ENCODE measurements at regions not wholly inside any gene's neighbourhood (a gene's known extent, or its start where the extent isn't known, plus 50 kb on each side); places are given as distances from the start of the nearest gene placed in this dataset.

DNA sequence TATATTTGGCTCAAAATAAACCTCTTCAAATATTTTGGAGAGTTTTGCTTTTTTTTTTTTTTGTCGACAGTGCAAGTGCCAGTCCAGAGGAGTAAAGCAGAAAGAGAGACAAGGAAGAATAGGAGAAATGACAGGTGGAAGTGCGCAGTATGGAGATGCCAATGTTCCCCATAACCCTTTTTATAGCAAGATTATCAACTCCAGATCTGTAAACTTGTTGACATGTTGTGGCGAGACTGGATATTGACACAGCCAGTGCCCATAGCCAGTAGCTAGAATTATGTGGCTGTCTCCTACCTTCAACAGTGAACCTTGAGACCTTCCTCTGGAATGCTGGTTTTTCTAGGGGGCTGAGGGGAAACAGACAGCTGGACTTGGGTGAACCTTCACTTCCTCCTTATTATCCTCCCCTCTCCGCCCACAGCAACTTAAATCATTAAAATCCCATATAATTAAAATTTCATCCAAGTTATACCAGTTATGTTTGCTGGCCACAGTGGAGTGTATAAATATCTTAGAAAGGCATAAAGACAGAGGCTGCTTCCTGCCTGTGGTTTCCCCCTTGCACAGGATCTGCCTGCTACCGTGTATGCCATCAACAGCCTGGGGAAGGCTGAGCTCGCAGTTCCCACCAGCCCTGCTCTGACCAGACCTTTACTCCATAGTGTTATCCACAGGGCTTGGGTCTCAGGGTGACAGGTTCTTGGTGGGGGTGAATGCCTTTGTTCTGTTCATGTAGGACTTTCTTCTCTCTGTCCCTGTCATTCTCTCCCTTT is 112.3 kb upstream of the ANKH start:
- DNase-seq (ENCODE audit: low read depth): peak; percentile 9

DNA sequence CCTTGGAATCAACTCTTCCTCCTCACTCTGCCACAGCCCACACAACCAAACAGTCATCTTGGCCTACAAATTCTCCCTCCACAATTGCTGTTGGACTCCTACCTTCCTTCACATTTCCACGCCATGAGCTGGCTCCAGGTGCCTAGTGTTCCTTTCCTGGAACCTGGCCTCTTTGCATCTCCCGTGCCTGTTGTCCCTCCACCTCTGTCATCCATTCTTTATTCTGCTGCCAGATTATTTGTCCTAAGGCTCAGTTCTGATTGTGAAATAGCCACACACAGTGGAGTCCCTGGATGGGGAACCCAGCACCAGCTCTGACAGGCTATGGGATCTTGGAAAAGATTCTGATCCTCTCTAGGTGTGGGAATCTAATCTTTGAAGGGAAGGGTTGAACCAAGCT is 109.1 kb upstream of the ANKH start:
- no peak for DNase-seq (ENCODE audit: low read depth)

DNA sequence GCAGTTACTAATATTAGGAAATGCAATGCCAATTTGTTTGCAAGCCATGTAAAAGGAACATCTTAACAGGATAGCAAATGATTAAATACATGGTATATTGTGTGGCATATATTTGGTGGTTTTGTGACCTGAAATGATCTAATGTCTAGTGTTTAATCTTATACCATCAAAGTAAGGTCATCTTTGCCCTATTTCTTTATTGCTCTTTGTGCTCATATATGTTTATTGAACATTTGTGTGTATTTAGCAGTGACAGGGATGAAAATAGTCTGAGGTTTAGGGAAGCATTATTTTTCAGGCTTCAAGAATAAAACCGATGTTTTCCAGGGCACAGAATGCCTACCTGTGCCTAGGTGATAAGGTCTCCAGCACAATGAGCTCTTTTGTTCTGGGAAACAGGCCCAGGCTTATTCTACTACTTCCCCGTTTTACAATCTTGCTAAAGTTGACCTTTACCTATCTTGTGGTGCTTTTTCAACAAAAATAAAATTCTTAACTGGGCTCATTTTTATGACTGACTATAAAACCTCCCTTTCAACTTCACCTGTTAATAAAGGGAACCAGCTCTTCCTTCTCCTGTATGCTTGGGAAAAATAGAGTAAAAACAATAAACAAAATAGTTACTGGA is 105.6 kb upstream of the ANKH start:
- DNase-seq (ENCODE audit: low read depth): no peak

DNA sequence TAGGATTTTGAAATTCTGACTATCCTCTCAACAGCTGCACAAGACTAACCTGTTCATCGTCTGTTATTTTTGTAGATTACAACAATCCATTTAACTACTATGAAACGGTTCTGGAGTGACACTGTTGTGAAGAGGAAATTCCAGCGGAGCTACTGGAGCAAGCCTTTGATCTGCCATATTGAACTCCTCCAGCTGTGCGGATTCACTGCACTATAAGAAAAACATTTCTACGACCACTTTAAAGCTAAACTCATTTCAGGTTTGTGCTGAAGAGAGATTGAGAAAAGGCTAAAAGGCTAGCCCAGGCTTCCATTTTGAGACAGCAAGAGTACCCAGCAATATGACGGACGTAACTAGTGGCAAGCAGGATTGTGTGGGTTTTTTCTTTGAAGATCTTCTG is 104.9 kb upstream of the ANKH start:
- no peak for DNase-seq (ENCODE audit: low read depth)

DNA sequence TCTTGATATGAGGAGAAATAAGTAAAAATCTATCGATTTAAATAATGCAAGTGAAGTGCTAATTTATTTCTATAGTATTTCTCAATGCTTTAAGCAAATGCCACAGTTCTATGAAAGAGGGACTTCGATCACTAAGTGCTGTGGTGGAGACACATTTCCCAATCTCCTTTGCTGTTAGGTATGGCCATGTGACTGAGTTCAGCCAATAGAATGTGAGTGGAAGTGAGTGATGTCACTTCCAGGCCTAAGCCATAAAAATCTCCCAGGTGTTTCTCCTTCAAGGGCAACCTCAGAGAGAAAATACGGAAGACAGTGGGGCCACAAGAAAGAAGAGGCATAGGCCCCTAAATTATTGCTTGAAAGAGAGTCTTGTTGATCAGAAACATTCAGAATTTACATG is 100.3 kb upstream of the ANKH start:
- DNase-seq (ENCODE audit: low read depth): no peak

DNA sequence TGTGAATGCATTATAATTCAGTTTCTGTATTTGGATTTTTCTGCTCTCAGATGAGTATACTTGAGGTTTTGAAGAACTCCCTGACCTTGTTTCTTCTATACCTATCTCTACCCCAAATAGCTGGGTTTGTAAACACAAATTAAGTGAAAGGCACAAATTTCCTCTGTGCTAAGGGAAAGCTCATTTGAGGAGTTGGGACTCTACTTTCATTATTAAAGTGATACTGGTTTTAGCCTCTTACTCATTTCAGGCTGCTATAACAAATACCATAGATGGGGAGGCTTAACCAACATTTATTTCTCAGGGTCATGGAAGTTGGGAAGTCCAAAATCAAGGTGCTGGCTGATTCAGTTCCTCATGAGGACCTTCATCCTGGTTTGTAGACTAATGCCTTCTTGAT is 97.2 kb upstream of the ANKH start:
- no peak for DNase-seq (ENCODE audit: low read depth)

DNA sequence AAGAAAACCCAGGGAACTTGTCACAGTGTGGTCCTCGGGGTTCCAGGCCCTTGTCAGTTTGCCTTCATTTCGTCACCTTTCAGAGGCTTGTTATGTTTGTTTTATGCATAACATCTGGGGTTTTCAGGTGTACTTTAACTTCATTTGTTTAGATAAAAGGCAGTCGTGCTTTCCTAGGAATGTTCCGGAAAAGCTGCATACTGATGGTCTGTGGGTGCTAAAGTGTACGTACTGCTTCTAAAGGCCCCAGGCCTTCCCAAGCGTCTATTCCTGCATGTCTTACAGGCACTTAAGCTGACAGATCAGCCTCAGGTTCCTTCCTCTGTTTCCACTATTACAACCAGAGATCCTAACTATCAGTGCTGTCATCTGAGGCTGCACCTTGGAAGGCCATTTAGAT is 95.6 kb upstream of the ANKH start:
- DNase-seq (ENCODE audit: low read depth): no peak

DNA sequence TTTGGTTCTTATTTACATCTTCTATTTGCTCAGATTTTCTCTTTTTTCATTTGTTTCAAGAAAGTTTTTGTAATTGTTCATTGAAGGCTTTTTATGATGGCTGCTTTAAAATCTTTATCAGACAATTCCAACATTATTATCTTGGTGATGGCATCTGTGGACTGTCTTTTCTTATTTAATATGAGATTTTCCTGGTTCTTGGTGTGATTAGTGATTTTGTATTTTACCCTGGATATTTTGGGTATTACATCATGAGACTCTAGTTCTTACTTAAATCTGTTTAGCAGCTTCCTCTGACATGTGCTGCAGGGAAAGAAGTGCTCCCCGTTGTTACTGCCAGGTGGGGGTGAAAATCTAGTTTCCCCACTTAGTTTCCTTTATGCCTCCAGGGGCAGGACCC is 94.2 kb upstream of the ANKH start:
- no peak for DNase-seq (ENCODE audit: low read depth)

DNA sequence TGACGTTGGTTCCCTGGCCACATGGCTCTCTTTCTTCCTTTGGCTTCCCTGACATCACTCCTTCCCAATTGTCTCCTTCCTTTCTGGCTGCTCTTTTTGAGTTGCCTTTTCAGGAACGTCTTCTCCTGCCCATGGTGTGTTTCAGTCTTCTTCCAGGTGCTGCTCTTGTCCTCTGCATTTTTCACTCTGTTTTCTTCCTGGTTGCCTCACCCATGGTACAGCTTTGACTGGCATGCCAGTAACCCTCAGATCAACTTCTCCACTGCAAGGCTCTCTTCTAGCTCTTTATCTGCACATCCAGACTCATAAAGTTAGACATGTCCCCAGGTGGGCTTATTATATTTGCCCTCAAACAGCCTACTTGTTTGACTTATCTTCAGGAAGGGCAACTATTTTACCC is 91.0 kb upstream of the ANKH start:
- no peak for DNase-seq (ENCODE audit: low read depth)

DNA sequence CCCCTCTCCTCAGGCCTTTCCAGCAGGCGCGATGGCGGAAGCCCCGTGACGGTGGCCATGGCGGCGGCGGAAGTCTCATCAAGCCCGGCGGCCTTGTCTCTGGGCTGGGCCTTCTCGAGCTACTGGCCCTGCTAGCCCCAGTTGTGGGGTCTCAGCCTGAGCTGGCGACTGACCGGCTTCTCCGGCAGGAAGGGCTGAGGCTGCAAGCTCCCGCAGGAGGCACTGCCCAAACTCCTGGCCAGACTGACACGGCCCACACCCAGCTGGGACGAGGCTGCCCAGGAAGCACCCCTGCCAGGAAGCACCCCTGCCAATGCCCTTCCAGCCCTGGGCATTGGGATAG is 88.5 kb upstream of the ANKH start:
- no peak for DNase-seq (ENCODE audit: low read depth)

DNA sequence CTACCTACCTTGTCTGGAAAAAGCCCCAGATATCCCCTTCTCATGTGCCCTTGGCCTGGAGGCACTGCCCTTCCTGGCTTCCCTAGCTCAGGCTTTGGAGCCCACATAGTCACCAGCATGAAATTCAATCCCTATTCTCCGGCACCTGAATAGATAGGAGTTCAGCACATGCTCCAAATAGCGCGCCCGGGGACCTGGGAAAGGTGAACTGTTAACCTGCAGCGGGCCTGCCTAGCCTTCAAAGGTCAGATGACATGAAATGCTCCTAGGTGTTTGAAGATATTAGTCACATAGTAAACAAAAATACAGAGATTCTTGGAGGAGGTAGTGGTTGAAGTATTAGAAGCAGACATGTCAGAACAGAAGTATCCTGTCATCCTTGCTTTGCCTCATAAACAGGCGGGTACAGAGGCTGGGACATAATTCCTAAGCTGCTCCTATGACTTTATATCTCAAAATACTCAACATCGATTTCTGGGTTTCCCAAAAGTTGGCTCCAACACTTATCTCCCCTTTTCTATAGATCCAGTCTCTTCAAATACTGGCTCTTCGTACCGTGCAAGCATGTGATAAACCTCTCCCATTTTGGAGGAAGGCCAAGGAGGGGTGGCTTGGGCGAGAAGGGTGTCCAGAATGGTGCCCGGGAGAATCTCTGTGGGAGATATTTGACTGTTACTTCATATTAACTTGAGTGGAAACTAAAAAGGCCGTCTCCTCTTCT is 88.0 kb upstream of the ANKH start:
- DNase-seq (ENCODE audit: low read depth): no peak

DNA sequence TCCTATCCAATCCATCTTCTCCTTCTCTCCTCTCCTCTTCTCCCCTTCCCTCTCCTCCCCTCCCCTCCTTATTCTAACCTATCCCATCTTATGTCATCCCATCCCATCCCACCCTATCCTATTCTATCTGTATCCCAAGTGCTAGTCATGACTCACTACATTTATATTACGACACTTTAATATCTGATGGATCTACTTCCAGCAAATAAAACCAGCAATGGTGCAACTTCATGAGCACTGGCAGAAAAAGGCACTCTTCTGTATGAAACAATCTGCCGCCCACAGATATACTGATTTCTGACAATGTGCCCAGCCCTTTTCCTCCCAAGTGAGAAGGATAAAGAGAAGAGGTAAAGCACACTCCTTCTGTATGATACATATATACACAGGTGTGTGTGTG is 86.6 kb upstream of the ANKH start:
- DNase-seq (ENCODE audit: low read depth): no peak

DNA sequence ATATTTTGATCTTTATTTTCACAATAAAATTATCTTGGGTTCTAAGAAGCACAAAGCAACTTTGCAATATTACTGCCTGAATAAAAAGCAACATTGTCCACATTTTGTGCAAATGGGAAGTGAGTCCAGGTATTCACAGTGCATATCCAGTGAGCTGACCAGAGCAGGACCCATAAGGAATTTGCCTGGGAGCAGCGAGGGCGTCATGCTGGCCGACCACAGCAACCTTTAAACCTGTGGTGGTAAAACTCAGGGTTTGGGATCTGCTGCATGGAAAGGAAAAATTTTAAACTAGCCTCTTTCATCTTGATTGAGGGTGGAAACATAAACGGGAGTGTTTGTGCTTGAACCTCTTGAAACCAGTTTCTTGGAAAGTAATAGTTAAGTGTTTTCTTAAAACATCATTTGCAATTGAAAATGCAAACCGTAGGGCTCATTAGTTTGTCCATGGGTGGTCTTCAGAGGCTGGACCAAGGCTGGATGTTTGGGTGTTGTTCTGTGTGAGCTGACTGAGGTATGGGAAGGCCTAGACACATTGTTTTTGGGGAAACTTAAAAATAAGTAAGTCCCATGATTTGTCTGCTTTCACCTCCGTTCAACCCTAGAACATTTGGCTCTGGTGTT is 85.0 kb upstream of the ANKH start:
- no peak for DNase-seq (ENCODE audit: low read depth)

DNA sequence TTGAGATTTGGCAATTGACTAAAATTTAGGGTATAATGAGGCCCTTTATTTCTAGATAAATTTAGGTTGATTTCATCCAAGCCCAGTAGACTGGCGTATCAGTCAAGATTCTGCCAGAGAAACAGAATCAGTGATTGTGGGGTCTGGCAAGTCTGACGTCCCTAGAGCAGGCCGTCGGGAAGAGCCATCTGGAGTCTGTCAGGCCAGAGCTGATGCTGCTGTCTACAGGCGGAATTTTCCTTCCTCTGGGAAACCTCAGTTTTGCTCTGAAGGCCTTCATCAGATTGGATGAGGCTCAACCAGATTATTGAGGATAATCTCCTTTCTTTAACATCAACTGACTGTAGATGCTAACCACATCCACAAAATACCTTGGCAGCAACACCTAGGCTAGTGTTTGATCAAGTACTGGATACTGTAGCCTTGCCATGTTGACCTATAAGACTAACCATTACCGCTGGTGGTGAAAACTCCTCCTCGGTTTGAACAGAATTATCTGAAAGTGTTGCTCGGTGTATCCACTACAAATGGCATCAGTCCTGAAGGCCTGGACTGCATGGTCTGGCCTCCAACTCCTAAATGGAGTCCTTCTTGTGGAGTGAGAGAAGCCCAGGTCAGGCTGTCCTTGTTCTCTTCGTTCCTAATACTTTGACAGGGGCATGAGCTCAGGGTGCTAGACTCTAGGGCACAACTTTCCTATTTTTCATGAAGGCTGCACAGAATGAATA is 83.2 kb upstream of the ANKH start:
- DNase-seq (ENCODE audit: low read depth): no peak

DNA sequence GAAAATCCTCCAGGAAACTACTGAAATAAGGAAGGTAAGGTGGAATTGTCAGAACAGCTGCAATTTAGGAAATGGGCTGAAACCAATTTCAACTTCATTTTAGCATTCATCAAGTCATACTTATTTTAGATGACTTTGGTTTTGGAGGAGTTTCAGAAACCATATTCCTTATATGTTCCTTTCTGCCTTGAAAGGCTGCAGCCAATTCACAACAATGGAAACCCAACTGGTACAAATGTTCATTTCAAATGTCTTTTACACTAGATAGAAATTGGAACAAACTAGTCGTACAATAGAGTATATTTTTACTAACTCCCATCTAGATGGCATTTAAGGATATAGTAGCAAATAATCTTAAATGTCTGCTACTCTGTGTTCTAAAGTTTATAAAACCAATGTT is 82.6 kb upstream of the ANKH start:
- DNase-seq (ENCODE audit: low read depth): no peak

DNA sequence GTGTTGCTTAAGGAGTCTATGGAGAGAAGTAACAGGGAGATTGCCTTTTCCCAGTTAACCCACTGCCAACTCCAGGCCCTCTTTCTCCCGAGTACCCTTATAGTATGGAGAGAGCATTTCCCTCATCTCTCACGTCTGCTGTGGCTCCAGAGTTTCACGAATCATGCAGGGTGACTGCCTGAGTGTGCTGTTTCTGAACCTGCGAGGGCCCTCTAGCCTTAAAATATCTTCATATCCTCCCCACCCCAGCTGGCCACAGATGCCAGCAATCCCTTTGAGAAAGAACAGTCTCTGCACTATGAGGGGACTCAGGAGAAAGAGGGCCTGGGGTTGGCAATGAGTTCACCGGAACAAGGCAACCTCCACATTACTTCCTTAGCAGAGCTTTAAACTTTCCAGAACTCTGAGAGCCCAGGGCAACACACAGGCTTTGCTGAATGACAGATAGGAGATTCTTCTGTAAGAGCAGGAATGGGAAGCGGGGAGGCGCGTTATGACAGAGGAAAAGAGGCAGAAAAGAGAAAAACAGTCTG is 81.6 kb upstream of the ANKH start:
- no peak for DNase-seq (ENCODE audit: low read depth)

DNA sequence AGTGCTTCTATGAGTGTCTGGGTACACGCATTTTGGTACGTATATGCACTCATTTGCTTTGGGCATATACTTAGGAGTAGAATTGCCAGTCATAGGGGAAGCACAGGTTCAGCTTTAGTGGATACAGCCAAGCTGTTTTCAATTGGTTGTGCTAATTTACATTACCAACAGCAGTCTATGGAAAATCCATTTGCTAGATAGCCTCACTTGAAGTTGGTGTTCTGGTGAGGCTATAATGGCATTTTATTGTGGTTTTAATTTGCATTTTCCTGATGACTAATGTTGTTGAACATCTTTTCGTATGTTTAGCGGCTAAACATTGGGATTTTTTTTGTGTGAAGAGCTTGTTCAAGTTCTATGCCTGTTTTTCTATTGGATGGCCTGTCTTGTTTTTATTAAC is 76.8 kb upstream of the ANKH start:
- DNase-seq (ENCODE audit: low read depth): no peak

DNA sequence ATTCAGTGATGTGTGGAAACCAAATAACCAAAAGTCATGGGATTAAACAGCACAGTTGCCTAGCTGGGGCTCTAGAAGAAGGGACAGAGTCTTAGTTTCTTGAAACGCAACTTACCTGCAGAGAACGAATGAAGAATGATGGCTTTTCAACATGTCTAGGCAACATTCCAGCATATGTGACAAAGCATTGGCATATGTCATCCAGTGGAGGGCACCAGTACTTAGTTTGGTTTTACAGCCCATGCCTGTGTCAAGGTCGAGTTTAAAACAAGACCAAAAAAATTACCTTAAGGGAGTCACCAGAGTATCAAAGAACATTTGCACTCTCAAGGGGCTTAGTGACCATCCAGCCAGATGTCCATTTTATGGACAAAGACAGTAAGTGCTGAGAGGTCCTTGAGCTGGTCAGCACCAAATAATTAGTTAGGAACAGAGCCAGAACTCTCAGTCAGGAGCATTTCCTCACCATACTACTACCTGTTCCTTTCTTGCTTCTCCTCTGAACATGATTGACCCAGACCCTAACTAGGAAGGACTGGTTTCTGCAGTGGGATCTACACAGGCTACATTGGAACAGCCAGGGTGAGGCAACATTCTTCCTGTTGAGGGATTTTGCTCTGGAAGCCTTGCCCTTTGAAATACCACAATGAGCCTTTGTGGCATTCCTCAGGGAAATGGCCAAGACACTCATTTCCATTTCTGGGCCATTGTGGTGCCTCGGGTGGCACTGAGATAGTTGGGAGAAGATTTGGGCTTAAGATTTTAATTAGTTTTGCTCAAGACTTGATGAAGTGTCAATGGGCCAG is 75.4 kb upstream of the ANKH start:
- no peak for DNase-seq (ENCODE audit: low read depth)

DNA sequence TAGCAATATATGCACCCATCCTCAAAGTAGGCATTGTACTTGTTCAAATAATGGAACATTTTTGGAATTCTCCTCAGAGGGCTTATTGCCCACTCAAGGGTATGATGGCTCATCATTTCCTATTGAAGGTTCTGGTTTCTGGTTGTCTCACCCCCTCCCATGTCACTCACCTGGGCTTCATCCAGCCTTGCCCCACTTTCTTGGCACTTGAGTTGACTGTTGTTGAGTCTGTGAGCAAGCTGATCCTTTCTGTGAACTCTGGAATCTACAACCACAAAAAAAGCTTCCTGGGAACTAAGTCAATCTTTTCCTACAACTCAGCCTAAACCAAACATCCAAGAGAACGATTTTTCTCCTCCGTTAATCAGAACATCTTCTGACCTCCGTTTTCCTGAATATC is 73.9 kb upstream of the ANKH start:
- DNase-seq (ENCODE audit: low read depth): no peak

DNA sequence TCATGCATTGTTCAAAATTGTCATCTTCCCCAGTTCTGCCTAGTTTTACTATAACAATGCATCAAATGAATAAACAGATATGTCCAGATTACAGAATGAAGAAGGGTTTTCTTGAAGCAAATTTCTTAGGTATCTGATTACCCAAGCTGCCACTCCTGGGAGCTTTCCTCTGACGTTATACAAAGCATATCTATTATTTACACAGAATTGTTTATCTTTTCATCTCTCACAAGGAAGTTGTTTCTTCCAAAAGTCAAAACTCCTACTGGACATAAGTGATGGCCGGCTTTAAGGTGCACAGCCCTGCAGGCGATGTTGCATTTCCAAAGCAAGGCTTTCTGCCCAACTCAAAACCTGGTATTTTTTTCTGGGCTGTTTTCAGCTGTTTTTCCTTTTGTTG is 73.4 kb upstream of the ANKH start:
- DNase-seq (ENCODE audit: low read depth): no peak

DNA sequence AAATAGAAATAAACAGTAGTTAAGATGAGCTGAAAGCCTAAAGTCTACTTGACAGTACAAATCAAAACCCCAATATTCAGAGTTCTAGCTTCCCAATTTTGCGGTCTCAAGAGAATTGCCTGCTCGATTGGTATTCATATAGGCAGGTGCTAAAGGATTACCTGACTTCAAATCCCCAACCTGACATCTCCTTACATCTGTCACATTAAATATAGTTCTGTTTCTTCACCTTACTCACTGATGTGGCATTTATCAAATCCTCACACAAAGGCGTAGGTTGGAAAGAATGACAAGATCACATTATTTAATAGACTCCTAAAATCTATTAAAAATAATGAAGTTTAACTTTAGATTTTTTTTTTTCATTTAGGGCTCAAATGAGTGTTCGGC is 72.8 kb upstream of the ANKH start:
- no peak for DNase-seq (ENCODE audit: low read depth)
